Activated CD4-positive, alpha-beta T cell treated with anti-CD3 and anti-CD28 coated beads for 48 hours (primary cell): ENCODE measurements at regions not wholly inside any gene's neighbourhood (a gene's known extent, or its start where the extent isn't known, plus 50 kb on each side); places are given as distances from the start of the nearest gene placed in this dataset.
"Not testable (repeated sequence)": the region's sequence is repeated elsewhere in the genome, so short reads cannot be mapped to it uniquely, and the experiment has no call there.

ENCODE experiments used
- DNase-seq: peaks from one replicate; pipeline ENCODE4 v3.0.0-alpha.2; 2020

GRCh38 chr1:78715181-78715661 lies 65.6 kb downstream of the IFI44 start:
- DNase-seq: no peak

GRCh38 chr1:78716186-78716585 lies 66.6 kb downstream of the IFI44 start:
- no peak for DNase-seq

- DNase-seq: no peak
Measured at GRCh38 chr1:78718566-78718965, 68.9 kb downstream of the IFI44 start.

- DNase-seq: no peak
Measured at GRCh38 chr1:78721136-78721535, 71.5 kb downstream of the IFI44 start.

- no peak for DNase-seq
Measured at GRCh38 chr1:78722105-78722504, 72.5 kb downstream of the IFI44 start.

GRCh38 chr1:78722521-78722920 lies 72.9 kb downstream of the IFI44 start:
- no peak for DNase-seq

GRCh38 chr1:78722947-78723346 lies 73.3 kb downstream of the IFI44 start:
- no peak for DNase-seq

GRCh38 chr1:78726686-78727085 lies 77.1 kb downstream of the IFI44 start:
- DNase-seq: no peak

GRCh38 chr1:78728359-78728758 lies 78.7 kb downstream of the IFI44 start:
- DNase-seq: no peak

GRCh38 chr1:78730054-78730453 lies 80.4 kb downstream of the IFI44 start:
- no peak for DNase-seq

- no peak for DNase-seq
Measured at GRCh38 chr1:78731674-78732073, 82.0 kb downstream of the IFI44 start.

GRCh38 chr1:78737241-78737640 lies 87.6 kb downstream of the IFI44 start:
- DNase-seq: no peak

- DNase-seq: no peak
Measured at GRCh38 chr1:78743626-78744025, 94.0 kb downstream of the IFI44 start.

- no peak for DNase-seq
Measured at GRCh38 chr1:78745111-78745510, 95.5 kb downstream of the IFI44 start.

- not testable (repeated sequence) for DNase-seq
Measured at GRCh38 chr1:78753679-78754078, 104.0 kb downstream of the IFI44 start.

GRCh38 chr1:78755986-78756385 lies 106.4 kb downstream of the IFI44 start:
- DNase-seq: no peak

GRCh38 chr1:78758506-78758905 lies 108.9 kb downstream of the IFI44 start:
- no peak for DNase-seq

GRCh38 chr1:78759881-78760280 lies 110.2 kb downstream of the IFI44 start:
- no peak for DNase-seq

- DNase-seq: no peak
Measured at GRCh38 chr1:78760858-78761257, 111.2 kb downstream of the IFI44 start.

GRCh38 chr1:78762113-78762512 lies 112.5 kb downstream of the IFI44 start:
- no peak for DNase-seq

- no peak for DNase-seq
Measured at GRCh38 chr1:78765489-78765888, 115.9 kb downstream of the IFI44 start.

GRCh38 chr1:78779831-78780230 lies 130.2 kb downstream of the IFI44 start:
- DNase-seq: no peak

GRCh38 chr1:78787544-78787943 lies 137.9 kb downstream of the IFI44 start:
- DNase-seq: no peak

- DNase-seq: no peak
Measured at GRCh38 chr1:78790174-78790573, 140.5 kb downstream of the IFI44 start.

- DNase-seq: no peak
Measured at GRCh38 chr1:78792756-78793155, 143.1 kb downstream of the IFI44 start.
